ENCODE measurements at regions not wholly inside any gene's neighbourhood (a gene's known extent, or its start where the extent isn't known, plus 50 kb on each side); places are given as distances from the start of the nearest gene placed in this dataset.

- TF ChIP-seq POLR2A (IDR thresholded peaks at IDR 0.05) (no peak), CTCF (IDR thresholded peaks at IDR 0.05) (no peak), POLR2AphosphoS5 (IDR thresholded peaks at IDR 0.05) (no peak), EP300 (IDR thresholded peaks at IDR 0.05) (no peak)
Measured at GRCh38 chrX:2587146-2587545, 86.4 kb upstream of the DHRSX start.

Data from sigmoid colon (tissue), 4 donors.